ENCODE measurements at regions not wholly inside any gene's neighbourhood (a gene's known extent, or its start where the extent isn't known, plus 50 kb on each side); places are given as distances from the start of the nearest gene placed in this dataset.

GRCh38 chr14:104392001-104392395 lies 187.6 kb upstream of the C14orf180 start:
- in situ Hi-C loops (cut with MboI; ENCODE audit: low pct_unique_long_range_greater_than_20kb in 2 of 9, low sequenced_read_pairs in 9 of 9, unreplicated experiment in 9 of 9), result no loop called here
- no peak for ATAC-seq (replicated peaks in 6 of 8)
- Histone ChIP-seq H3K4me3 (no peak overlapping the region), H3K4me1 (replicated peaks in 1 of 2) (peaks cover 26 to 51% of the 10 kb centered on the region in 2 donors), H3K27ac (no peak overlapping the region)
- WGBS, 10 experiments, result 40 to 85% (median 76%) methylated on average over 1 to 4 of the region's 6 CpGs; no CpG with 5 or more reads in 3 of the 10 experiments

- no peak overlapping the region for H3K27ac ChIP-seq
- H3K4me3 ChIP-seq, result no peak overlapping the region
- no peak for ATAC-seq (replicated peaks in 6 of 8)
- in situ Hi-C loops (cut with MboI; ENCODE audit: low pct_unique_long_range_greater_than_20kb in 2 of 9, low sequenced_read_pairs in 9 of 9, unreplicated experiment in 9 of 9), result no loop called here
- peaks cover 26 to 51% of the 10 kb centered on the region in 2 donors for H3K4me1 ChIP-seq (replicated peaks in 1 of 2)
- 29 to 100% (median 79%) methylated on average over 1 to 16 of the region's 28 CpGs; no CpG with 5 or more reads in 4 of the 10 experiments for WGBS, 10 experiments
Observed at GRCh38 chr14:104392396-104393198, 187.0 kb upstream of the C14orf180 start.

GRCh38 chr14:104393199-104393897 lies 186.2 kb upstream of the C14orf180 start:
- no peak overlapping the region for H3K4me3 ChIP-seq
- in situ Hi-C loops (cut with MboI; ENCODE audit: low pct_unique_long_range_greater_than_20kb in 2 of 9, low sequenced_read_pairs in 9 of 9, unreplicated experiment in 9 of 9), result no loop called here
- peaks cover 26 to 45% of the 10 kb centered on the region in 2 donors for H3K4me1 ChIP-seq (replicated peaks in 1 of 2)
- no peak for ATAC-seq (replicated peaks in 6 of 8)
- WGBS, 10 experiments, result 85 to 99% (median 91%) methylated on average over 4 to 11 of the region's 18 CpGs; no CpG with 5 or more reads in 7 of the 10 experiments
- no peak overlapping the region for H3K27ac ChIP-seq

- Histone ChIP-seq H3K4me1 (replicated peaks in 1 of 2) (peaks cover 26 to 42% of the 10 kb centered on the region in 2 donors), H3K4me3 (no peak overlapping the region), H3K27ac (peak overlapping the region in 1 of 2 donors; percentile 3)
- peak in 5 of 8 experiments; percentile 51 to 66 (median 61) for ATAC-seq (replicated peaks in 6 of 8)
- 20 to 70% (median 64%) methylated on average over 1 to 4 of the region's 10 CpGs; no CpG with 5 or more reads in 7 of the 10 experiments for WGBS, 10 experiments
- in situ Hi-C loops (cut with MboI; ENCODE audit: low pct_unique_long_range_greater_than_20kb in 2 of 9, low sequenced_read_pairs in 9 of 9, unreplicated experiment in 9 of 9), result no loop called here
Observed at GRCh38 chr14:104393898-104394381, 185.6 kb upstream of the C14orf180 start.

- 0 to 100% (median 80%) methylated on average over 1 to 2 of the region's 13 CpGs; no CpG with 5 or more reads in 6 of the 10 experiments for WGBS, 10 experiments
Observed at GRCh38 chr14:104394409-104394851, 185.1 kb upstream of the C14orf180 start.

DNA sequence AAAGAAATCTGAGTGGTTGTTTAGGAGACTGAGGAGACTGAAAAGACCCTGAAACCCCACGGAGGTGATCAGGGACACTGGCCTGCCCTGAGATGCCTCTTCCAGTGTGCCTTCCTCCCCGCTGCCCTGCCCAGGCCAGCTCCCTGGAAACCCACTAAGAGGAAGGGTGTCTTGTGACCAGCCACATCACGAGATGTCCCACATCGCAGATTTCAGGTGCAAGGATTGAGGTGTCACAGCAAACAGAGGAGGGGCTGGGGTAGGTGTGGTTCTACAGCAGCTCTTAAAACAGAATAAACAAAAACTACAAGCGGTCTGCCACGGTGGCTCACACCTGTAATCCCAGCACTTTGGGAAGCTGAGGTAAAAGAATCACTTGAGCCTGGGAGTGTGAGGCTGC lies 184.3 kb upstream of the C14orf180 start:
- Histone ChIP-seq H3K27ac (no peak overlapping the region), H3K4me1 (replicated peaks in 1 of 2) (peaks cover 37 to 48% of the 10 kb centered on the region in 2 donors), H3K4me3 (no peak overlapping the region)
- no peak for ATAC-seq (replicated peaks in 6 of 8)
- in situ Hi-C loops (cut with MboI; ENCODE audit: low pct_unique_long_range_greater_than_20kb in 2 of 9, low sequenced_read_pairs in 9 of 9, unreplicated experiment in 9 of 9), result no loop called here
- WGBS, 10 experiments, result 0 to 100% (median 70%) methylated on average over 1 to 4 of the region's 6 CpGs; no CpG with 5 or more reads in 5 of the 10 experiments

More at GRCh38 chr14:104394409-104394851, 185.1 kb upstream of the C14orf180 start:
- in situ Hi-C loops (cut with MboI; ENCODE audit: low pct_unique_long_range_greater_than_20kb in 2 of 9, low sequenced_read_pairs in 9 of 9, unreplicated experiment in 9 of 9), result no loop called here
- Histone ChIP-seq H3K27ac (peak overlapping the region in 1 of 2 donors; percentile 3), H3K4me3 (no peak overlapping the region), H3K4me1 (replicated peaks in 1 of 2) (peaks cover 29 to 45% of the 10 kb centered on the region in 2 donors)
- peak in 5 of 8 experiments; percentile 57 to 84 (median 75) for ATAC-seq (replicated peaks in 6 of 8)

GRCh38 chr14:104395941-104396681 lies 183.5 kb upstream of the C14orf180 start:
- 4 to 100% (median 69%) methylated on average over 1 to 11 of the region's 30 CpGs; no CpG with 5 or more reads in 2 of the 10 experiments for WGBS, 10 experiments
- no peak for ATAC-seq (replicated peaks in 6 of 8)
- Histone ChIP-seq H3K4me3 (no peak overlapping the region), H3K4me1 (replicated peaks in 1 of 2) (peaks cover 40 to 48% of the 10 kb centered on the region in 2 donors), H3K27ac (no peak overlapping the region)
- in situ Hi-C loops (cut with MboI; ENCODE audit: low pct_unique_long_range_greater_than_20kb in 2 of 9, low sequenced_read_pairs in 9 of 9, unreplicated experiment in 9 of 9), result no loop called here

DNA sequence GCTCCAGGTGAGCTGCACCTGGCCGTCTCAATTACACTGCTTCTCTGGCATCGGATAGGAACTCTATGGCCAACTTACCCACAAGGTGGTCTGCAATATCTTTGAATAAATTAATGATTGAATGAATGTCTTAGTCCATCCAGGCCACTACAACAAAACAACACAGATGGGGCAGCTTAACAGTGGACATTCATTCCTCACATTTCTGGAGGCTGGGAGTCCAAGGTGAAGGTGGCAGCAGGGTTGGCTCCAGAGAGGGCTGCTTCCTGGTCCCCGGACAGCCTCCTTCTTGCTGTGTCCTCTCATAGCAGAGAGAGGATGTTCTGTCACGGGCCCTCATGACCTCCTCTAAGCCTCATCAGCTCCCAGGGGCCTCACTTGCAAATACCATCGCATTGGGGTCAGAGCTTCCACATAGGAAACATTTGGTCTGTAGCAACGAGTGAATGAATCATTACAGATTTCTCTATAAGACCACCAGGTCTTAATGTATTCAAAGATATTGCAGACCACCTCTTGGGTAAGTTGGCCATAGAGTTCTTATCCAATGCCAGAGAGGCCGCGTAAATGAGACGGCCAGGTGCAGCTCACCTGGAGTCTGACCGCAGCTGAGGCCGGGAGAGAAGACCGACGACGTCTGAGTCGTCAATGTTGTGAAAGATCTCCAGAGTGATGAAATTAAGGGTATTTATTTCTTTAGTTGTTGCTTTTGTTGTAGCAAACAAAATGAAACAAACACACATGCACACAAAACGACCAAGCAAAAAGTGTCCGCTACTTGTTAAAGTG lies 182.7 kb upstream of the C14orf180 start:
- no peak overlapping the region for H3K4me3 ChIP-seq
- 33 to 97% (median 90%) methylated on average over 2 to 16 of the region's 17 CpGs; no CpG with 5 or more reads in 1 of the 10 experiments for WGBS, 10 experiments
- H3K27ac ChIP-seq, result no peak overlapping the region
- peaks cover 35 to 41% of the 10 kb centered on the region in 2 donors for H3K4me1 ChIP-seq (replicated peaks in 1 of 2)
- no peak for ATAC-seq (replicated peaks in 6 of 8)
- in situ Hi-C loops (cut with MboI; ENCODE audit: low pct_unique_long_range_greater_than_20kb in 2 of 9, low sequenced_read_pairs in 9 of 9, unreplicated experiment in 9 of 9), result no loop called here

GRCh38 chr14:104397956-104398355 lies 181.6 kb upstream of the C14orf180 start:
- H3K4me3 ChIP-seq, result no peak overlapping the region
- H3K4me1 ChIP-seq (replicated peaks in 1 of 2), result peaks cover 30 to 32% of the 10 kb centered on the region in 2 donors
- WGBS, 10 experiments, result 28 to 100% (median 90%) methylated on average over 1 to 2 of the region's 2 CpGs
- H3K27ac ChIP-seq, result no peak overlapping the region
- in situ Hi-C loops (cut with MboI; ENCODE audit: low pct_unique_long_range_greater_than_20kb in 2 of 9, low sequenced_read_pairs in 9 of 9, unreplicated experiment in 9 of 9), result no loop called here
- ATAC-seq (replicated peaks in 6 of 8), result no peak

- in situ Hi-C loops (cut with MboI; ENCODE audit: low pct_unique_long_range_greater_than_20kb in 2 of 9, low sequenced_read_pairs in 9 of 9, unreplicated experiment in 9 of 9), result no loop called here
- no peak for ATAC-seq (replicated peaks in 6 of 8)
- Histone ChIP-seq H3K4me1 (replicated peaks in 1 of 2) (peaks cover 27 to 28% of the 10 kb centered on the region in 2 donors), H3K4me3 (no peak overlapping the region), H3K27ac (no peak overlapping the region)
- 19 to 88% (median 61%) methylated on average over 1 to 7 of the region's 7 CpGs; no CpG with 5 or more reads in 5 of the 10 experiments for WGBS, 10 experiments
Observed at GRCh38 chr14:104398656-104399055, 180.9 kb upstream of the C14orf180 start.

GRCh38 chr14:104399432-104400155 lies 180.0 kb upstream of the C14orf180 start:
- 0 to 100% (median 32%) methylated on average over 1 to 5 of the region's 10 CpGs; no CpG with 5 or more reads in 2 of the 10 experiments for WGBS, 10 experiments
- H3K27ac ChIP-seq, result peak overlapping the region in 1 of 2 donors; percentile 38
- no peak overlapping the region for H3K4me3 ChIP-seq
- in situ Hi-C loops (cut with MboI; ENCODE audit: low pct_unique_long_range_greater_than_20kb in 2 of 9, low sequenced_read_pairs in 9 of 9, unreplicated experiment in 9 of 9), result no loop called here
- H3K4me1 ChIP-seq (replicated peaks in 1 of 2), result peaks cover 18% of the 10 kb centered on the region in 2 donors
- ATAC-seq (replicated peaks in 6 of 8), result peak in 5 of 8 experiments; percentile 91 to 95 (median 93)

Data from motor neuron (in vitro differentiated cells).